ENCODE measurements at regions not wholly inside any gene's neighbourhood (a gene's known extent, or its start where the extent isn't known, plus 50 kb on each side); places are given as distances from the start of the nearest gene placed in this dataset.

GRCh38 chr2:237156857-237157779 is 71.4 kb downstream of the COPS8 start:
- Histone ChIP-seq H3K27ac (ENCODE audit: low read depth, low read length) (peak overlapping the region; percentile 30), H3K9ac (ENCODE audit: low read length) (no peak overlapping the region), H3K4ac (ENCODE audit: low read depth, low read length) (peak overlapping the region; percentile 47), H4K8ac (ENCODE audit: low read depth, low read length) (peak overlapping the region; percentile 20), H3K9me3 (ENCODE audit: insufficient read depth, low read depth, low read length) (no peaks in the 10 kb centered on the region), H2BK5ac (ENCODE audit: low read depth, low read length, poor library complexity) (peak overlapping the region; percentile 12), H2AFZ (ENCODE audit: insufficient read depth, low read length, poor library complexity) (no peak overlapping the region), H3K4me2 (ENCODE audit: low read length) (no peak overlapping the region), H3K4me3 (ENCODE audit: low read depth, low read length) (no peak overlapping the region), H3K18ac (ENCODE audit: low read length) (peak overlapping the region; percentile 30), H2AK5ac (ENCODE audit: low read length) (peak overlapping the region; percentile 42), H3K23ac (ENCODE audit: low read length) (no peak overlapping the region), H4K12ac (ENCODE audit: low read depth, low read length) (no peak overlapping the region), H3K36me3 (ENCODE audit: control insufficient read depth in 1 of 2, insufficient read depth in 2 of 2, low read length in 2 of 2) (no peaks in the 10 kb centered on the region), H3K79me2 (ENCODE audit: control insufficient read depth, insufficient read depth, low read length, poor library complexity) (peaks cover 4% of the 10 kb centered on the region), H3K4me1 (ENCODE audit: control insufficient read depth in 1 of 2, insufficient read depth in 2 of 2, low read length in 2 of 2) (peaks cover 16 to 19% of the 10 kb centered on the region in 2 experiments), H2BK120ac (ENCODE audit: insufficient read depth, low read length, poor library complexity) (peak overlapping the region; percentile 85), H3K14ac (ENCODE audit: low read length) (peak overlapping the region; percentile 53), H3K27me3 (ENCODE audit: insufficient read depth, low read length) (no peaks in the 10 kb centered on the region), H4K91ac (ENCODE audit: low read depth, low read length) (peak overlapping the region; percentile 98), H2BK12ac (ENCODE audit: low read length) (peak overlapping the region; percentile 71), H3K79me1 (ENCODE audit: low read length) (peaks cover 35% of the 10 kb centered on the region)
- no peak for DNase-seq
- WGBS (ENCODE audit: extremely low coverage, insufficient coverage, insufficient read length) = no CpG with 5 or more reads among the region's 34 CpGs

GRCh38 chr2:237157780-237158102 is 72.1 kb downstream of the COPS8 start:
- DNase-seq = no peak
- peak overlapping the region; percentile 47 for H2BK12ac ChIP-seq (ENCODE audit: low read length)
- H3K27ac ChIP-seq (ENCODE audit: low read depth, low read length) = no peak overlapping the region

GRCh38 chr2:237158194-237158593 is 72.5 kb downstream of the COPS8 start:
- Histone ChIP-seq H2BK120ac (ENCODE audit: insufficient read depth, low read length, poor library complexity) (peak overlapping the region; percentile 55), H3K79me1 (ENCODE audit: low read length) (peaks cover 35% of the 10 kb centered on the region), H2AFZ (ENCODE audit: insufficient read depth, low read length, poor library complexity) (no peak overlapping the region), H2BK12ac (ENCODE audit: low read length) (peak overlapping the region; percentile 47), H4K12ac (ENCODE audit: low read depth, low read length) (no peak overlapping the region), H2AK5ac (ENCODE audit: low read length) (peak overlapping the region; percentile 42), H3K36me3 (ENCODE audit: control insufficient read depth in 1 of 2, insufficient read depth in 2 of 2, low read length in 2 of 2) (no peaks in the 10 kb centered on the region), H3K4me3 (ENCODE audit: low read depth, low read length) (no peak overlapping the region), H3K79me2 (ENCODE audit: control insufficient read depth, insufficient read depth, low read length, poor library complexity) (peaks cover 4% of the 10 kb centered on the region), H3K27me3 (ENCODE audit: insufficient read depth, low read length) (no peaks in the 10 kb centered on the region), H4K8ac (ENCODE audit: low read depth, low read length) (peak overlapping the region; percentile 20), H3K9ac (ENCODE audit: low read length) (no peak overlapping the region), H3K14ac (ENCODE audit: low read length) (peak overlapping the region; percentile 26), H3K4me2 (ENCODE audit: low read length) (no peak overlapping the region), H3K27ac (ENCODE audit: low read depth, low read length) (no peak overlapping the region), H3K4ac (ENCODE audit: low read depth, low read length) (no peak overlapping the region), H3K4me1 (ENCODE audit: control insufficient read depth in 1 of 2, insufficient read depth in 2 of 2, low read length in 2 of 2) (peaks cover 16 to 19% of the 10 kb centered on the region in 2 experiments), H3K18ac (ENCODE audit: low read length) (peak overlapping the region; percentile 8), H4K91ac (ENCODE audit: low read depth, low read length) (peak overlapping the region; percentile 28), H3K9me3 (ENCODE audit: insufficient read depth, low read depth, low read length) (no peaks in the 10 kb centered on the region), H3K23ac (ENCODE audit: low read length) (no peak overlapping the region), H2BK5ac (ENCODE audit: low read depth, low read length, poor library complexity) (no peak overlapping the region)
- no CpG with 5 or more reads among the region's 7 CpGs for WGBS (ENCODE audit: extremely low coverage, insufficient coverage, insufficient read length)
- DNase-seq = no peak

More at GRCh38 chr2:237157780-237158102, 72.1 kb downstream of the COPS8 start:
- H4K91ac ChIP-seq (ENCODE audit: low read depth, low read length) = peak overlapping the region; percentile 28
- peak overlapping the region; percentile 26 for H3K14ac ChIP-seq (ENCODE audit: low read length)
- no peak overlapping the region for H3K18ac ChIP-seq (ENCODE audit: low read length)
- H2BK120ac ChIP-seq (ENCODE audit: insufficient read depth, low read length, poor library complexity) = peak overlapping the region; percentile 55
- H4K8ac ChIP-seq (ENCODE audit: low read depth, low read length) = no peak overlapping the region
- H3K4me2 ChIP-seq (ENCODE audit: low read length) = no peak overlapping the region
- no peak overlapping the region for H3K23ac ChIP-seq (ENCODE audit: low read length)
- H3K79me1 ChIP-seq (ENCODE audit: low read length) = peaks cover 35% of the 10 kb centered on the region
- no peak overlapping the region for H3K9ac ChIP-seq (ENCODE audit: low read length)
- no peaks in the 10 kb centered on the region for H3K36me3 ChIP-seq (ENCODE audit: control insufficient read depth in 1 of 2, insufficient read depth in 2 of 2, low read length in 2 of 2)
- no peaks in the 10 kb centered on the region for H3K27me3 ChIP-seq (ENCODE audit: insufficient read depth, low read length)
- H3K9me3 ChIP-seq (ENCODE audit: insufficient read depth, low read depth, low read length) = no peaks in the 10 kb centered on the region
- peaks cover 4% of the 10 kb centered on the region for H3K79me2 ChIP-seq (ENCODE audit: control insufficient read depth, insufficient read depth, low read length, poor library complexity)
- H2BK5ac ChIP-seq (ENCODE audit: low read depth, low read length, poor library complexity) = no peak overlapping the region
- H2AFZ ChIP-seq (ENCODE audit: insufficient read depth, low read length, poor library complexity) = no peak overlapping the region
- no peak overlapping the region for H3K4ac ChIP-seq (ENCODE audit: low read depth, low read length)
- no peak overlapping the region for H4K12ac ChIP-seq (ENCODE audit: low read depth, low read length)
- peak overlapping the region; percentile 42 for H2AK5ac ChIP-seq (ENCODE audit: low read length)
- peaks cover 16 to 19% of the 10 kb centered on the region in 2 experiments for H3K4me1 ChIP-seq (ENCODE audit: control insufficient read depth in 1 of 2, insufficient read depth in 2 of 2, low read length in 2 of 2)
- no peak overlapping the region for H3K4me3 ChIP-seq (ENCODE audit: low read depth, low read length)

- Histone ChIP-seq H3K23ac (ENCODE audit: low read length) (no peak overlapping the region), H3K9ac (ENCODE audit: low read length) (no peak overlapping the region), H4K8ac (ENCODE audit: low read depth, low read length) (no peak overlapping the region), H3K4me3 (ENCODE audit: low read depth, low read length) (no peak overlapping the region), H3K79me2 (ENCODE audit: control insufficient read depth, insufficient read depth, low read length, poor library complexity) (peaks cover 4% of the 10 kb centered on the region), H2BK12ac (ENCODE audit: low read length) (peak overlapping the region; percentile 25), H2AFZ (ENCODE audit: insufficient read depth, low read length, poor library complexity) (no peak overlapping the region), H2BK5ac (ENCODE audit: low read depth, low read length, poor library complexity) (no peak overlapping the region), H3K27ac (ENCODE audit: low read depth, low read length) (no peak overlapping the region), H3K4ac (ENCODE audit: low read depth, low read length) (no peak overlapping the region), H3K9me3 (ENCODE audit: insufficient read depth, low read depth, low read length) (no peaks in the 10 kb centered on the region), H3K4me2 (ENCODE audit: low read length) (no peak overlapping the region), H4K12ac (ENCODE audit: low read depth, low read length) (no peak overlapping the region), H2AK5ac (ENCODE audit: low read length) (no peak overlapping the region), H4K91ac (ENCODE audit: low read depth, low read length) (peak overlapping the region; percentile 59), H3K27me3 (ENCODE audit: insufficient read depth, low read length) (no peaks in the 10 kb centered on the region), H2BK120ac (ENCODE audit: insufficient read depth, low read length, poor library complexity) (no peak overlapping the region), H3K18ac (ENCODE audit: low read length) (no peak overlapping the region), H3K14ac (ENCODE audit: low read length) (no peak overlapping the region), H3K4me1 (ENCODE audit: control insufficient read depth in 1 of 2, insufficient read depth in 2 of 2, low read length in 2 of 2) (peaks cover 16 to 19% of the 10 kb centered on the region in 2 experiments), H3K79me1 (ENCODE audit: low read length) (peaks cover 35% of the 10 kb centered on the region), H3K36me3 (ENCODE audit: control insufficient read depth in 1 of 2, insufficient read depth in 2 of 2, low read length in 2 of 2) (no peaks in the 10 kb centered on the region)
- DNase-seq = no peak
- no CpG with 5 or more reads among the region's 10 CpGs for WGBS (ENCODE audit: extremely low coverage, insufficient coverage, insufficient read length)
Measured at GRCh38 chr2:237159006-237159911, 73.6 kb downstream of the COPS8 start.
